BLaER1 treated with 17β-estradiol and CSF1 and Interleukin-3, amounts not matched to agents 10 nM and 100 nM (cell line): ENCODE measurements at regions not wholly inside any gene's neighbourhood (a gene's known extent, or its start where the extent isn't known, plus 50 kb on each side); places are given as distances from the start of the nearest gene placed in this dataset.
"Not testable (repeated sequence)": the region's sequence is repeated elsewhere in the genome, so short reads cannot be mapped to it uniquely, and the experiment has no call there.

ENCODE experiments used
- H3K27ac ChIP-seq, 11 experiments: shearing (Covaris generic); formaldehyde crosslinking; 2 replicates each; pipeline ENCODE4 v1.8.1; 2022
- H3K27me3 ChIP-seq, 11 experiments: shearing (Covaris generic); formaldehyde crosslinking; 2 replicates each; pipeline ENCODE4 v1.8.1; 2022
- H3K36me3 ChIP-seq, 11 experiments: shearing (Covaris generic); formaldehyde crosslinking; 2 replicates each; pipeline ENCODE4 v1.8.1; 2022
- H3K4me1 ChIP-seq, 10 experiments: shearing (Covaris generic); formaldehyde crosslinking; 2 replicates each; pipeline ENCODE4 v1.8.1; 2022
- H3K4me2 ChIP-seq, 11 experiments: shearing (Covaris generic); formaldehyde crosslinking; 2 replicates each; pipeline ENCODE4 v1.8.1; 2022
- H3K4me3 ChIP-seq, 10 experiments: shearing (Covaris generic); formaldehyde crosslinking; 2 replicates each; pipeline ENCODE4 v1.8.1; 2022
- H3K9ac ChIP-seq, 11 experiments: shearing (Covaris generic); formaldehyde crosslinking; 2 replicates each; pipeline ENCODE4 v1.8.1; 2022
- H3K9me3 ChIP-seq, 11 experiments: shearing (Covaris generic); formaldehyde crosslinking; replicated peaks in 1 of 11; 2 replicates each; pipeline ENCODE4 v1.8.1; 2022
- H4K20me1 ChIP-seq, 11 experiments: shearing (Covaris generic); formaldehyde crosslinking; 2 replicates each; pipeline ENCODE4 v1.8.1; 2022
- Cebpa-rat ChIP-seq, 11 experiments: shearing (Covaris generic); IDR thresholded peaks; 2 replicates each; pipeline ENCODE4 v1.8.1; 2022

GRCh38 chr11:90997241-90997640, 774.4 kb upstream of the CHORDC1 start:
- no peak overlapping the region for H3K27ac ChIP-seq
- no peak for TF ChIP-seq Cebpa-rat (IDR thresholded peaks at IDR 0.05)

GRCh38 chr11:90972159-90972558, 749.3 kb upstream of the CHORDC1 start:
- H3K4me2 ChIP-seq: not testable (repeated sequence)

More at GRCh38 chr11:90997241-90997640, 774.4 kb upstream of the CHORDC1 start:
- Histone ChIP-seq H3K36me3 (no peaks in the 10 kb centered on the region), H3K4me1 (no peaks in the 10 kb centered on the region), H3K4me2 (no peak overlapping the region), H3K9me3 (no peaks in the 10 kb centered on the region), H3K9ac (no peak overlapping the region), H4K20me1 (no peaks in the 10 kb centered on the region), H3K4me3 (no peak overlapping the region), H3K27me3 (no peaks in the 10 kb centered on the region)

GRCh38 chr11:90947930-90948329, 725.1 kb upstream of the CHORDC1 start:
- no peak for TF ChIP-seq Cebpa-rat (IDR thresholded peaks at IDR 0.05)
- Histone ChIP-seq H3K4me1 (no peaks in the 10 kb centered on the region), H3K9me3 (no peaks in the 10 kb centered on the region), H3K4me3 (no peak overlapping the region), H3K4me2 (no peak overlapping the region), H3K27ac (no peak overlapping the region), H3K9ac (no peak overlapping the region), H3K27me3 (no peaks in the 10 kb centered on the region), H4K20me1 (no peaks in the 10 kb centered on the region), H3K36me3 (no peaks in the 10 kb centered on the region)

More at GRCh38 chr11:90972159-90972558, 749.3 kb upstream of the CHORDC1 start:
- not testable (repeated sequence) for H3K4me1 ChIP-seq, H3K4me3 ChIP-seq, H3K27ac ChIP-seq, H3K36me3 ChIP-seq, H4K20me1 ChIP-seq, H3K27me3 ChIP-seq, H3K9ac ChIP-seq
- peaks cover 0 to 11% (median 4%) of the 10 kb centered on the region in 11 experiments; a peak in 7 of 22 replicates for H3K9me3 ChIP-seq

- no peak for TF ChIP-seq Cebpa-rat (IDR thresholded peaks at IDR 0.05)
- H3K4me1 ChIP-seq: no peaks in the 10 kb centered on the region
- no peak overlapping the region for H3K4me3 ChIP-seq
- no peak overlapping the region for H3K4me2 ChIP-seq
- peaks cover 0 to 14% (median 10%) of the 10 kb centered on the region in 11 experiments; a peak in 11 of 22 replicates for H3K9me3 ChIP-seq
- no peaks in the 10 kb centered on the region for H4K20me1 ChIP-seq
- H3K36me3 ChIP-seq: no peaks in the 10 kb centered on the region
- no peak overlapping the region for H3K9ac ChIP-seq
- H3K27me3 ChIP-seq: no peaks in the 10 kb centered on the region
- no peak overlapping the region for H3K27ac ChIP-seq
Measured at GRCh38 chr11:90930252-90930651, 707.4 kb upstream of the CHORDC1 start.

GRCh38 chr11:90919332-90919731, 696.5 kb upstream of the CHORDC1 start:
- Histone ChIP-seq H3K4me2 (peak overlapping the region; percentile 1 to 66 (median 45); a peak in 18 of 22 replicates), H3K27me3 (no peaks in the 10 kb centered on the region), H3K9me3 (no peaks in the 10 kb centered on the region), H3K4me3 (no peak overlapping the region), H3K27ac (peak overlapping the region in 4 of 11 experiments; percentile 5 to 43 (median 27); a peak in 6 of 22 replicates), H3K9ac (no peak overlapping the region), H4K20me1 (no peaks in the 10 kb centered on the region), H3K4me1 (peaks cover 0 to 13% (median 7%) of the 10 kb centered on the region in 10 experiments; a peak in 10 of 20 replicates), H3K36me3 (no peaks in the 10 kb centered on the region)
- no peak for TF ChIP-seq Cebpa-rat (IDR thresholded peaks at IDR 0.05)

GRCh38 chr11:90916706-90917105, 693.9 kb upstream of the CHORDC1 start:
- Histone ChIP-seq H3K4me1 (peaks cover 0 to 13% (median 7%) of the 10 kb centered on the region in 10 experiments; a peak in 10 of 20 replicates), H4K20me1 (no peaks in the 10 kb centered on the region), H3K27ac (no peak overlapping the region), H3K4me3 (no peak overlapping the region), H3K27me3 (no peaks in the 10 kb centered on the region), H3K4me2 (no peak overlapping the region), H3K36me3 (no peaks in the 10 kb centered on the region), H3K9me3 (no peaks in the 10 kb centered on the region), H3K9ac (no peak overlapping the region)
- no peak for TF ChIP-seq Cebpa-rat (IDR thresholded peaks at IDR 0.05)

- no peaks in the 10 kb centered on the region for H3K27me3 ChIP-seq
- no peak overlapping the region for H3K4me2 ChIP-seq
- no peaks in the 10 kb centered on the region for H3K9me3 ChIP-seq
- no peak for TF ChIP-seq Cebpa-rat (IDR thresholded peaks at IDR 0.05)
- H3K27ac ChIP-seq: no peak overlapping the region
- H4K20me1 ChIP-seq: no peaks in the 10 kb centered on the region
- H3K4me3 ChIP-seq: no peak overlapping the region
- no peaks in the 10 kb centered on the region for H3K36me3 ChIP-seq
- H3K4me1 ChIP-seq: no peaks in the 10 kb centered on the region
- H3K9ac ChIP-seq: no peak overlapping the region
Measured at GRCh38 chr11:90913131-90913668, 690.4 kb upstream of the CHORDC1 start.

- no peak for TF ChIP-seq Cebpa-rat (IDR thresholded peaks at IDR 0.05)
- H3K27me3 ChIP-seq: no peaks in the 10 kb centered on the region
- H3K27ac ChIP-seq: no peak overlapping the region
- no peaks in the 10 kb centered on the region for H3K36me3 ChIP-seq
- H3K4me1 ChIP-seq: no peaks in the 10 kb centered on the region
- H4K20me1 ChIP-seq: no peaks in the 10 kb centered on the region
- H3K9ac ChIP-seq: no peak overlapping the region
- no peak overlapping the region for H3K4me3 ChIP-seq
- H3K9me3 ChIP-seq: no peaks in the 10 kb centered on the region
- no peak overlapping the region for H3K4me2 ChIP-seq
Measured at GRCh38 chr11:90912631-90913030, 689.8 kb upstream of the CHORDC1 start.

GRCh38 chr11:90911192-90911591, 688.3 kb upstream of the CHORDC1 start:
- Histone ChIP-seq H3K4me2 (no peak overlapping the region), H3K27ac (no peak overlapping the region), H3K4me1 (0 out of 20 replicates have a peak, but pooled peaks cover 0 to 5% (median 0%) of the 10 kb centered on the region in 10 experiments), H3K36me3 (no peaks in the 10 kb centered on the region), H3K27me3 (no peaks in the 10 kb centered on the region), H3K9me3 (no peaks in the 10 kb centered on the region), H3K4me3 (no peak overlapping the region), H3K9ac (no peak overlapping the region), H4K20me1 (no peaks in the 10 kb centered on the region)
- no peak for TF ChIP-seq Cebpa-rat (IDR thresholded peaks at IDR 0.05)

- TF ChIP-seq Cebpa-rat (IDR thresholded peaks at IDR 0.05): no peak
- no peaks in the 10 kb centered on the region for H4K20me1 ChIP-seq
Measured at GRCh38 chr11:90908074-90908473, 685.2 kb upstream of the CHORDC1 start.

More at GRCh38 chr11:90908074-90908473, 685.2 kb upstream of the CHORDC1 start:
- Histone ChIP-seq H3K4me1 (peaks cover 0 to 8% (median 2%) of the 10 kb centered on the region in 10 experiments; a peak in 3 of 20 replicates), H3K27ac (no peak overlapping the region), H3K4me2 (no peak overlapping the region), H3K36me3 (no peaks in the 10 kb centered on the region), H3K4me3 (no peak overlapping the region), H3K27me3 (no peaks in the 10 kb centered on the region), H3K9me3 (no peaks in the 10 kb centered on the region), H3K9ac (no peak overlapping the region)
